ENCODE measurements at regions not wholly inside any gene's neighbourhood (a gene's known extent, or its start where the extent isn't known, plus 50 kb on each side); places are given as distances from the start of the nearest gene placed in this dataset.

DNA sequence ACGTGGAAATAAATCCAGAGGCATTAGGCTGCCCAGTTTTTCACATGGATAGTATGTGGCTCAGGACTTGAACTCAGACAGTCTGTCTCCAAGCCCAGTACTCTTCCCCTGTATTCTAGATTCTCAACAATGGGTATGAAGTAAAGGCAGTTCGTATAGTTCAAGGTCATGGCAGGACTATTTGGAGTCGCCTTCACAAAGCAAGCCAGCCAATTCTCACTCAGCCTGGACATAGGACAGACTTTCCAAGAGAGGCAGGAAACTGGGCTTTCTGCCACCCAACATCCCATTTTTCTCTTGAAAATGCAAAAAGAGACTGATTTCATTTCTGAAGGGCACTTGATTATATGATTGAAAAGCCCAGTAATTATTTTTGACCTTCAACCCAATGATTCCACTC lies 111.0 kb downstream of the EDN1 start:
- Histone ChIP-seq H3K27me3 (ENCODE audit: insufficient read depth, low read depth, low read length) (no peaks in the 10 kb centered on the region), H3K9me3 (ENCODE audit: low read length) (no peaks in the 10 kb centered on the region), H2AFZ (ENCODE audit: low read depth, low read length) (no peak overlapping the region), H3K4me2 (ENCODE audit: low read length) (no peak overlapping the region), H3K9me2 (ENCODE audit: insufficient read depth, low read length) (no peaks in the 10 kb centered on the region), H4K20me1 (ENCODE audit: insufficient read depth) (no peaks in the 10 kb centered on the region), H3K36me3 (ENCODE audit: insufficient read depth, low read length) (no peaks in the 10 kb centered on the region), H3F3A (ENCODE audit: insufficient read depth, low read length, poor library complexity, severe bottlenecking) (no peaks in the 10 kb centered on the region), H3K79me2 (replicated peaks; ENCODE audit: insufficient read depth, low read length) (no peaks in the 10 kb centered on the region), H3K4me3 (ENCODE audit: low read length) (no peak overlapping the region), H3K9ac (ENCODE audit: low read length) (no peak overlapping the region), H3K27ac (ENCODE audit: low read length) (no peak overlapping the region)
- TF ChIP-seq MXI1 (conservative IDR thresholded peaks at IDR 0.05; ENCODE audit: poor library complexity, severe bottlenecking): no peak

DNA sequence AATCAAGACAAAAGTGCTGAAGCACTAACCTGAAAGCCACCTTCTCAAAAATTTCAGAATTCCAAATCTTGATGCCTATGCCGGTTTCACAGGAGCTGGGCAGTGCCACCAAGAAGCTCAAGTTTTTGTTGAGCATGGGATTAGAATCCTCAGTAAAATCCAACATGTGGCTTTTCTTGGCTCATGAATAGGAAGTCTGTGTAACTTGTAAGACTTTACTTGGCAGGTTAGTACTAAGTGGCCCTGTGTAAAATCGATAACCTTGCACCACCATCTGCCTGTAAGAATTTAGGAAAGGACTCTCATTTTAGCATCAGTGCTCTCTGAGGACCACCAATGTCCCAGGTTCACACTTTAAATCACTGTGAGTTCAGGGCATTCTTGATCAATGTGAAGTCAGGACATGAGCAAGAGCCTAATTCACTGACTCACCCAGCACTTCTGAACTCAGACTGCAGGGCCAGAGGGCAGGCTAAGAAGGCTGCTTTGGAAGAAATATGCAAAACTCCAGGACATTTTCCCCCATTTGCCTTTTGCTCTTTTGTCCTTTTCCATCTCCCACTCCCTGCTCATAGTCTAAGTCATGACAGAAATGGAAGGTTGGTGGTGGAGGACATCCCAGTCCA lies 113.2 kb downstream of the EDN1 start:
- Histone ChIP-seq H3K27ac (ENCODE audit: low read length) (no peak overlapping the region), H3K4me3 (ENCODE audit: low read length) (no peak overlapping the region), H3K4me2 (ENCODE audit: low read length) (no peak overlapping the region), H3K36me3 (ENCODE audit: insufficient read depth, low read length) (no peaks in the 10 kb centered on the region), H2AFZ (ENCODE audit: low read depth, low read length) (no peak overlapping the region), H3K9me3 (ENCODE audit: low read length) (no peaks in the 10 kb centered on the region), H4K20me1 (ENCODE audit: insufficient read depth) (no peaks in the 10 kb centered on the region), H3K9me2 (ENCODE audit: insufficient read depth, low read length) (no peaks in the 10 kb centered on the region), H3K79me2 (replicated peaks; ENCODE audit: insufficient read depth, low read length) (no peaks in the 10 kb centered on the region), H3F3A (ENCODE audit: insufficient read depth, low read length, poor library complexity, severe bottlenecking) (no peaks in the 10 kb centered on the region), H3K9ac (ENCODE audit: low read length) (no peak overlapping the region), H3K27me3 (ENCODE audit: insufficient read depth, low read depth, low read length) (no peaks in the 10 kb centered on the region)
- TF ChIP-seq TAF1 (IDR thresholded peaks at IDR 0.05; ENCODE audit: low read depth): no peak
- TF ChIP-seq REST (IDR thresholded peaks at IDR 0.05; ENCODE audit: borderline replicate concordance): no peak
- no peak for TF ChIP-seq CTCF (IDR thresholded peaks at IDR 0.05; ENCODE audit: poor library complexity, severe bottlenecking)
- no peak for TF ChIP-seq POLR2AphosphoS5 (IDR thresholded peaks at IDR 0.05)
- no peak for TF ChIP-seq EZH2 (IDR thresholded peaks at IDR 0.05; ENCODE audit: borderline replicate concordance, insufficient read depth, low read length, poor library complexity, severe bottlenecking)
- TF ChIP-seq RAD21 (conservative IDR thresholded peaks at IDR 0.05): no peak
- no peak for TF ChIP-seq SMC3 (conservative IDR thresholded peaks at IDR 0.05; ENCODE audit: poor library complexity)
- no peak for TF ChIP-seq EP300 (conservative IDR thresholded peaks at IDR 0.05; ENCODE audit: poor library complexity, severe bottlenecking)
- no peak for TF ChIP-seq MXI1 (conservative IDR thresholded peaks at IDR 0.05; ENCODE audit: poor library complexity, severe bottlenecking)
